CD4-positive, alpha-beta T cell (primary cell): ENCODE measurements at regions not wholly inside any gene's neighbourhood (a gene's known extent, or its start where the extent isn't known, plus 50 kb on each side); places are given as distances from the start of the nearest gene placed in this dataset.

ENCODE experiments used
- ATAC-seq: fragments of 200-7000 bp; cut with Tn5 transposase; one replicate; pipeline ENCODE4 v1.10.0; 2022; ENCODE audit warnings: mild to moderate bottlenecking; ENCODE audit not compliant: poor library complexity
- CTCF ChIA-PET: fragments of 350-600 bp; sonication (Branson Sonifier 250); formaldehyde crosslinking; loops from one replicate; lab custom pipeline; 2021; ENCODE audit warnings: antibody characterized with exemption, inconsistent platforms; lab: Charles Lee
- POLR2A ChIA-PET: fragments of 350-600 bp; sonication (Branson Sonifier 250); formaldehyde crosslinking; loops from one replicate; lab custom pipeline; 2021; ENCODE audit warnings: antibody characterized with exemption, inconsistent platforms; lab: Charles Lee
- DNase-seq, 14 experiments: peaks; one replicate each; pipeline ENCODE4 v3.0.0-alpha.2; 2013 to 2020; ENCODE audit warnings: mixed read lengths in 2 of 14
- H3K27ac ChIP-seq, 2 donors: one replicate each; pipeline versions ENCODE4 v1.5.1 to v1.7.0; 2013; ENCODE audit warnings: low read length in 2 of 2, low read depth in 1 of 2, mild to moderate bottlenecking in 1 of 2
- H3K27me3 ChIP-seq, 2 experiments: 1 replicate in 1 of 2; 2 replicates in 1 of 2; pipeline versions ENCODE4 v1.6.1 to v1.7.0; 2013; ENCODE audit warnings: low read length in 2 of 2, control low read depth in 1 of 2, mild to moderate bottlenecking in 1 of 2, moderate library complexity in 1 of 2; ENCODE audit not compliant: insufficient read depth in 2 of 2, control insufficient read depth in 1 of 2
- H3K36me3 ChIP-seq: one replicate; pipeline ENCODE4 v1.6.1; 2013; ENCODE audit warnings: low read length, control low read depth; ENCODE audit not compliant: insufficient read depth
- H3K4me1 ChIP-seq: one replicate; pipeline ENCODE4 v1.6.1; 2013; ENCODE audit warnings: low read length, control low read depth; ENCODE audit not compliant: insufficient read depth
- H3K4me3 ChIP-seq: one replicate; pipeline ENCODE4 v1.5.1; 2013; ENCODE audit warnings: mild to moderate bottlenecking, low read length, moderate library complexity
- H3K9me3 ChIP-seq, 2 experiments: 1 replicate in 1 of 2; 2 replicates in 1 of 2; pipeline versions ENCODE4 v1.6.1 to v1.7.0; 2013; ENCODE audit warnings: low read length in 2 of 2, mild to moderate bottlenecking in 2 of 2, control low read depth in 1 of 2, moderate library complexity in 1 of 2; ENCODE audit not compliant: control insufficient read depth in 1 of 2, insufficient read depth in 1 of 2
- H3K27ac Mint-ChIP-seq: one replicate; pipeline ENCODE4 v1.8.0; 2020; ENCODE audit warnings: mixed read lengths
- H3K27me3 Mint-ChIP-seq: one replicate; pipeline ENCODE4 v1.8.0; 2021; ENCODE audit warnings: mixed read lengths
- H3K36me3 Mint-ChIP-seq: one replicate; pipeline ENCODE4 v1.8.0; 2021; ENCODE audit warnings: low read depth, mixed read lengths
- H3K4me1 Mint-ChIP-seq: one replicate; pipeline ENCODE4 v1.8.0; 2021; ENCODE audit warnings: low read depth, mixed read lengths
- H3K4me3 Mint-ChIP-seq: one replicate; pipeline ENCODE4 v1.8.0; 2020; ENCODE audit warnings: mild to moderate bottlenecking, mixed read lengths
- H3K9me3 Mint-ChIP-seq: one replicate; pipeline ENCODE4 v1.8.0; 2020; ENCODE audit warnings: mixed read lengths
- intact Hi-C, 2 experiments: fragments of 100-400 bp; cut with DNase I in 1 of 2; cut with micrococcal nuclease in 1 of 2; formaldehyde crosslinking; loops; one replicate each; pipeline versions ENCODE4 v1.15.1 to v1.9.0; 2023 to 2025; cut with DNase I, micrococcal nuclease
- TF ChIP-seq, protein P1 (sequence below): fragments of 200-600 bp; IDR thresholded peaks from one replicate; pipeline ENCODE4 v1.8.0; 2022; ENCODE audit warnings: antibody characterized with exemption, mild to moderate bottlenecking

DNA sequence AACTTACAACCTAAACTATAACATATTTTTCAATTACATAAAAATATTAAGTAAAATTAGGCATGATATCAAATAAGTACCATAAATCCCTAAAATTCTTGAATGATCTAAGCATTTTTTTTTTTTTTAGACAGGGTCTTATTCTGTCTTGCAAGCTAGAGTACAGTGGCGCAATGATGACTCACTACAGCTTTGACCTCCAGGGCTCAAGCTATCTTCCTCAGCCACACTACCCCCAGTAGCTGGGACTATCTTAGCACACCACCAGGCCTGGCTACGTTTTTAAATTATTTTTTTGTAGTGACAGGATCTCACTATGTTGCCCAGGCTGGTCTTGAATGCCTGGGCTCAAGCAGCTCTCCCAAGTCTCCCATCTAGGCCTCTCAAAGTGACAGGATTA lies 1042.3 kb downstream of the FSTL5 start:
- H3K9me3 ChIP-seq: peaks cover 0 to 22% of the 10 kb centered on the region in 2 experiments
- no peaks in the 10 kb centered on the region for H3K36me3 ChIP-seq
- POLR2A ChIA-PET: no interaction called here
- H3K4me3 ChIP-seq: no peak overlapping the region
- intact Hi-C loops: no loop called here
- H3K27ac ChIP-seq: no peak overlapping the region
- Mint-ChIP-seq H3K4me1 (no peaks in the 10 kb centered on the region), H3K27me3 (no peaks in the 10 kb centered on the region), H3K36me3 (no peaks in the 10 kb centered on the region), H3K9me3 (peaks cover 6% of the 10 kb centered on the region), H3K27ac (no peak overlapping the region), H3K4me3 (no peak overlapping the region)
- H3K27me3 ChIP-seq: no peaks in the 10 kb centered on the region
- ATAC-seq: no peak
- TF ChIP-seq, protein P1, sequence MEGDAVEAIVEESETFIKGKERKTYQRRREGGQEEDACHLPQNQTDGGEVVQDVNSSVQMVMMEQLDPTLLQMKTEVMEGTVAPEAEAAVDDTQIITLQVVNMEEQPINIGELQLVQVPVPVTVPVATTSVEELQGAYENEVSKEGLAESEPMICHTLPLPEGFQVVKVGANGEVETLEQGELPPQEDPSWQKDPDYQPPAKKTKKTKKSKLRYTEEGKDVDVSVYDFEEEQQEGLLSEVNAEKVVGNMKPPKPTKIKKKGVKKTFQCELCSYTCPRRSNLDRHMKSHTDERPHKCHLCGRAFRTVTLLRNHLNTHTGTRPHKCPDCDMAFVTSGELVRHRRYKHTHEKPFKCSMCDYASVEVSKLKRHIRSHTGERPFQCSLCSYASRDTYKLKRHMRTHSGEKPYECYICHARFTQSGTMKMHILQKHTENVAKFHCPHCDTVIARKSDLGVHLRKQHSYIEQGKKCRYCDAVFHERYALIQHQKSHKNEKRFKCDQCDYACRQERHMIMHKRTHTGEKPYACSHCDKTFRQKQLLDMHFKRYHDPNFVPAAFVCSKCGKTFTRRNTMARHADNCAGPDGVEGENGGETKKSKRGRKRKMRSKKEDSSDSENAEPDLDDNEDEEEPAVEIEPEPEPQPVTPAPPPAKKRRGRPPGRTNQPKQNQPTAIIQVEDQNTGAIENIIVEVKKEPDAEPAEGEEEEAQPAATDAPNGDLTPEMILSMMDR: no peak
- CTCF ChIA-PET: no interaction called here
- no peak for DNase-seq
- H3K4me1 ChIP-seq: no peaks in the 10 kb centered on the region

DNA sequence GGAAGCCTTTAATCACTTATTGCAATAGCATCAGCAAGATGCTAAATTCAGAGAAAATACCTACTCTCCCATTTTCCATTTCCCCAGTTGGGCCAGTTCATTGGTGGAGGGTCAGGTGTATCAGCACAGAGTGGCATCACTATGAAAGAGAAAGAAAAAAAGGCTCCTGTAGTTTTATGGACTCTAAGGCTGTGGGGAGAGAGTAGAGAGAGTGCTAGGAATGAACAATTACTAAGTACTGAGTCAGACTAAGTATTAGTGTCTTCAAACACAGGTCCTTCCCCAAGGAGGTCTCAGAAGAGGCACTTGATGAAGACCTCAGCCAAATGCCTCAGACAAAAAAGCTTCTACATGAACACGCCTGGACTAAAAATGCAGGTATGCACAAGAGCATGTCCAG lies 1061.9 kb downstream of the FSTL5 start:
- Histone ChIP-seq H3K9me3 (peaks cover 0 to 3% of the 10 kb centered on the region in 2 experiments), H3K4me1 (no peaks in the 10 kb centered on the region), H3K27me3 (no peaks in the 10 kb centered on the region), H3K36me3 (no peaks in the 10 kb centered on the region), H3K27ac (no peak overlapping the region), H3K4me3 (no peak overlapping the region)
- TF ChIP-seq, protein P1: no peak
- ATAC-seq (no peak), DNase-seq (no peak)
- intact Hi-C loops: no loop called here
- Mint-ChIP-seq H3K9me3 (peaks cover 6% of the 10 kb centered on the region), H3K4me3 (no peak overlapping the region), H3K36me3 (no peaks in the 10 kb centered on the region), H3K27ac (no peak overlapping the region), H3K27me3 (no peaks in the 10 kb centered on the region), H3K4me1 (no peaks in the 10 kb centered on the region)
- POLR2A ChIA-PET: no interaction called here
- CTCF ChIA-PET: no interaction called here

DNA sequence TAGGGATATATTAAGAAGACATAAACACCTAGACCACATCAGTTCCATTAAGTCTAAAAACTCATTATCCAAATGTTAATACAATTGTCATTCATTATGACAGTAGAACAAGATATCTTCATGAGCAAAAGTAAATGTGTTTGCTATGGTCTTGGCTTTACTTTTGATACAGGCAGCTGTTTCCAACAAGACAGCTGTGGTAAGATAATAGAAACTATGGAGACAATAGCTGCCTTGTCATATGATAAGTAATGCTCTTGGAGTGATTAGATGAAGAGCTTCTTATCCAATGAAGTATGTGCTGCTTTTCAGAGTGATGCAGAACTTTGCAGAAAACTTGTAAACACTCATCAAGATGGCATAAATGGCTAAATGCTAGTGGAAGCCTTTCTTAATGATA lies 1066.0 kb downstream of the FSTL5 start:
- DNase-seq (no peak), ATAC-seq (no peak)
- intact Hi-C loops: no loop called here
- Mint-ChIP-seq H3K4me3 (no peak overlapping the region), H3K4me1 (no peaks in the 10 kb centered on the region), H3K27me3 (no peaks in the 10 kb centered on the region), H3K9me3 (peaks cover 6% of the 10 kb centered on the region), H3K27ac (no peak overlapping the region), H3K36me3 (no peaks in the 10 kb centered on the region)
- H3K9me3 ChIP-seq: peaks cover 0 to 7% of the 10 kb centered on the region in 2 experiments
- ChIA-PET CTCF (no interaction called here), POLR2A (no interaction called here)
- TF ChIP-seq, protein P1: no peak
- no peaks in the 10 kb centered on the region for H3K4me1 ChIP-seq
- no peaks in the 10 kb centered on the region for H3K27me3 ChIP-seq
- H3K27ac ChIP-seq: no peak overlapping the region
- H3K36me3 ChIP-seq: no peaks in the 10 kb centered on the region
- H3K4me3 ChIP-seq: no peak overlapping the region
